Subcutaneous abdominal adipose tissue (tissue), 5 donors: ENCODE measurements at regions not wholly inside any gene's neighbourhood (a gene's known extent, or its start where the extent isn't known, plus 50 kb on each side); places are given as distances from the start of the nearest gene placed in this dataset.
"Not testable (repeated sequence)": the region's sequence is repeated elsewhere in the genome, so short reads cannot be mapped to it uniquely, and the experiment has no call there.

ENCODE experiments used
- H3K27ac ChIP-seq: one replicate; pipeline ENCODE4 v1.7.0; 2013; ENCODE audit warnings: low read depth, mild to moderate bottlenecking, inconsistent platforms, low read length, moderate library complexity
- H3K27me3 ChIP-seq, 5 donors: one replicate each; pipeline ENCODE4 v1.7.0; 2013; ENCODE audit warnings: low read length in 5 of 5, inconsistent platforms in 1 of 5; ENCODE audit not compliant: control insufficient read depth in 5 of 5, insufficient read depth in 4 of 5
- H3K36me3 ChIP-seq, 5 donors: one replicate each; pipeline ENCODE4 v1.7.0; 2013; ENCODE audit warnings: low read length in 5 of 5; ENCODE audit not compliant: control insufficient read depth in 5 of 5, insufficient read depth in 5 of 5
- H3K4me1 ChIP-seq, 5 donors: one replicate each; pipeline ENCODE4 v1.7.0; 2013; ENCODE audit warnings: low read length in 5 of 5, mild to moderate bottlenecking in 3 of 5, moderate library complexity in 1 of 5; ENCODE audit not compliant: control insufficient read depth in 5 of 5, insufficient read depth in 5 of 5
- H3K4me3 ChIP-seq, 5 donors: one replicate each; pipeline ENCODE4 v1.7.0; 2013; ENCODE audit warnings: low read length in 5 of 5, low read depth in 1 of 5
- H3K9ac ChIP-seq, 5 donors: one replicate each; pipeline ENCODE4 v1.7.0; 2013; ENCODE audit warnings: low read length in 5 of 5, mild to moderate bottlenecking in 4 of 5, moderate library complexity in 3 of 5
- H3K9me3 ChIP-seq, 5 donors: one replicate each; pipeline ENCODE4 v1.7.0; 2013; ENCODE audit warnings: low read length in 5 of 5; ENCODE audit not compliant: control insufficient read depth in 5 of 5
- donor health status: healthy.
- donor health status: healthy.
- donor health status: healthy.
- donor health status: healthy.
- donor health status: healthy.

- peaks cover 0 to 15% (median 6%) of the 10 kb centered on the region in 5 donors for H3K27me3 ChIP-seq
- not testable (repeated sequence) for H3K4me1 ChIP-seq, H3K27ac ChIP-seq, H3K36me3 ChIP-seq, H3K9ac ChIP-seq, H3K4me3 ChIP-seq
- peaks cover 0 to 12% (median 0%) of the 10 kb centered on the region in 5 donors for H3K9me3 ChIP-seq
These were observed 103.8 kb upstream of the LRPAP1 start for GRCh38 chr4:3636020-3636419.

DNA sequence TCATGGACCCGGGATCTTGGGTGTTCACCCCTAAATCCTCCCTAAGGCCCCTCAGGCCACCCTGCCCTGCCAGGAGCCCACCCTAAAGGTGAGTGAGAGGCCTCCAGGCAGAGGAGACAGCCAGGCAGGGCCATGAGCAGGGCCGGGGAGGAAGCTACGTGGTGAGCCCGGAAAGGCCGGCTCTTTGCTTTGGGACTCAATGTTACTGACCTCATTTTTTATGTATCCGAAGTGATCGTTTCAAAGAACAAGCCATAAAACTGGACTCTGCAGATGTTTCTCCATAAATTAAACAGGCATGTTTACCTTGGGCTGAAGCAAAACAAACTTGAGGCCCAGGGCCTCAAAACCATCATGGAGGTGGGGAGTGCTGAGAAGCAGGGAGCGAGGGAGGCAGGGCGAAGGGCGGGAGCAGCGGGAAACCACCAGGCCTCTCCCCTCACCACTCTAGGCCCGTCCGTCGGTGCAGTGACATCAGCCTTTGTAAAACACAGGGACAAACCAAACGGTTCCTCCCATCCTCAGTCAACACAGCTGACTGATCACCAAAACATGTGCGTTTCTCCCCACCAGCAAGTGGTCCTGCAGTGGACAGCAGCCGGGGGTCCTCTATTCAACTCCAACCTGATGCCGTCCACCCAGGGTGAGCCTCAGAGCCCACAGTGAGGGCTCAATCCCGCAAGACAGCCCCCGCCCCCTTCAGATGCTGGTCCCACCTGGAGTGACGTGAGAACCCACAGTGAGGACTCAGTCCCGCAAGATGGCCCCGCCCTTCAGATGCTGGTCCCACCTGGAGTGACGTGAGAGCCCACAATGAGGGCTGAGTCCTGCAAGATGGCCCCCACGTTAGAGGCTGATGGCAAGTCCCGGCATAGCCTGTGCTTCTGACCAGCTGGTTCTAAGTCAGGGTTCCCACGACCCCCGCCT lies 102.9 kb upstream of the LRPAP1 start:
- Histone ChIP-seq H3K27me3 (peaks cover 0 to 17% (median 9%) of the 10 kb centered on the region in 5 donors), H3K4me3 (no peak overlapping the region), H3K9ac (no peak overlapping the region), H3K9me3 (peaks cover 0 to 12% (median 0%) of the 10 kb centered on the region in 5 donors), H3K27ac (no peak overlapping the region), H3K4me1 (peaks cover 0 to 3% (median 0%) of the 10 kb centered on the region in 5 donors), H3K36me3 (no peaks in the 10 kb centered on the region)

- peaks cover 0 to 3% (median 0%) of the 10 kb centered on the region in 5 donors for H3K4me1 ChIP-seq
- no peaks in the 10 kb centered on the region for H3K36me3 ChIP-seq
- H3K27me3 ChIP-seq, result peaks cover 0 to 12% (median 10%) of the 10 kb centered on the region in 5 donors
- H3K9me3 ChIP-seq, result peaks cover 0 to 12% (median 2%) of the 10 kb centered on the region in 5 donors
- no peak overlapping the region for H3K27ac ChIP-seq
- no peak overlapping the region for H3K4me3 ChIP-seq
- H3K9ac ChIP-seq, result no peak overlapping the region
These were observed 102.1 kb upstream of the LRPAP1 start for GRCh38 chr4:3634281-3634857.

DNA sequence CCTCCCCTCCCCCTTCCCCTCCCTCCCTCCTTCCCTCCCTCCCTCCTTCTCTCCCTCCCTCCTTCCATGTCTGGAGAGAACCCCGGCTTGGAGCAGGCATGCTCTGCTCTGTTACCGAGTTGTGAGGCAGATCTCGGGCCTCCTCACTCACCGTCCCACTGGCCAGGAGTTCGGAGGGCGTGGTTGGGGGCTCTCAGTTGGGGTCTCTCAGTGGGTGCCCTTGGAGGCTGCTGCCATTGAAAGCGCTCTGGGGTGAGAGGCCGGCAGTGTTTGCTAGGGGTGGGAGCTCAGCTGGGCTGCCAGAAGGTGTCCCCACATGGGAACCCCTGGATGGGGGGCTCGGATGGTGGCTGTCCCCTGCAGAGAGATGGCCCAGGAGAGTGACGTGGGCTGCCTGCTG lies 101.1 kb upstream of the LRPAP1 start:
- H3K27me3 ChIP-seq, result peaks cover 0 to 12% (median 8%) of the 10 kb centered on the region in 5 donors
- H3K9ac ChIP-seq, H3K4me1 ChIP-seq, H3K36me3 ChIP-seq, H3K27ac ChIP-seq, H3K4me3 ChIP-seq: not testable (repeated sequence)
- peaks cover 0 to 17% (median 3%) of the 10 kb centered on the region in 5 donors for H3K9me3 ChIP-seq

DNA sequence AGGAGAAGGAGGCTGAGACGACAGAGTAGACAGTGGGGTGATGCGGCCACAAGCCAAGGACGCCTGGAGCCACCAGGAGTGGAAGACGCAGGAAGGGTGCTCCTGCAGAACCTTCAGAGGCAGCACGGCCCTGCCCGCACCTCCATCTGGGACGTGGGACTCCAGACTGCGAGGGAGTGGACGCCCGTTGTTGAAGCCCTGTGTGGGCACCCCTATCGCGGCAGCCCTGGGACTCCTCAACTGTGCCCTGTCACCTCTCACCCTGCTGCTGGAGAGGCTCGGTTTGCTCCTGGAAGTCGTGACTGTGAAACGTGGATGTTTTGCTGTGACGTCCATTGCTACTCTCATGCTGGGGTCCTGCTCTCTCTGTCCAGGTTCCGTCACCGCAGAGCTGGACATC lies 100.6 kb upstream of the LRPAP1 start:
- peaks cover 0 to 12% (median 11%) of the 10 kb centered on the region in 5 donors for H3K27me3 ChIP-seq
- peaks cover 0 to 17% (median 3%) of the 10 kb centered on the region in 5 donors for H3K9me3 ChIP-seq
- H3K9ac ChIP-seq, H3K36me3 ChIP-seq, H3K4me3 ChIP-seq, H3K27ac ChIP-seq, H3K4me1 ChIP-seq: not testable (repeated sequence)

GRCh38 chr4:3631544-3632266 lies 99.5 kb upstream of the LRPAP1 start:
- not testable (repeated sequence) for H3K36me3 ChIP-seq, H3K27ac ChIP-seq, H3K4me3 ChIP-seq, H3K9ac ChIP-seq, H3K4me1 ChIP-seq
- Histone ChIP-seq H3K9me3 (peaks cover 0 to 11% (median 0%) of the 10 kb centered on the region in 5 donors), H3K27me3 (peaks cover 0 to 18% (median 12%) of the 10 kb centered on the region in 5 donors)

DNA sequence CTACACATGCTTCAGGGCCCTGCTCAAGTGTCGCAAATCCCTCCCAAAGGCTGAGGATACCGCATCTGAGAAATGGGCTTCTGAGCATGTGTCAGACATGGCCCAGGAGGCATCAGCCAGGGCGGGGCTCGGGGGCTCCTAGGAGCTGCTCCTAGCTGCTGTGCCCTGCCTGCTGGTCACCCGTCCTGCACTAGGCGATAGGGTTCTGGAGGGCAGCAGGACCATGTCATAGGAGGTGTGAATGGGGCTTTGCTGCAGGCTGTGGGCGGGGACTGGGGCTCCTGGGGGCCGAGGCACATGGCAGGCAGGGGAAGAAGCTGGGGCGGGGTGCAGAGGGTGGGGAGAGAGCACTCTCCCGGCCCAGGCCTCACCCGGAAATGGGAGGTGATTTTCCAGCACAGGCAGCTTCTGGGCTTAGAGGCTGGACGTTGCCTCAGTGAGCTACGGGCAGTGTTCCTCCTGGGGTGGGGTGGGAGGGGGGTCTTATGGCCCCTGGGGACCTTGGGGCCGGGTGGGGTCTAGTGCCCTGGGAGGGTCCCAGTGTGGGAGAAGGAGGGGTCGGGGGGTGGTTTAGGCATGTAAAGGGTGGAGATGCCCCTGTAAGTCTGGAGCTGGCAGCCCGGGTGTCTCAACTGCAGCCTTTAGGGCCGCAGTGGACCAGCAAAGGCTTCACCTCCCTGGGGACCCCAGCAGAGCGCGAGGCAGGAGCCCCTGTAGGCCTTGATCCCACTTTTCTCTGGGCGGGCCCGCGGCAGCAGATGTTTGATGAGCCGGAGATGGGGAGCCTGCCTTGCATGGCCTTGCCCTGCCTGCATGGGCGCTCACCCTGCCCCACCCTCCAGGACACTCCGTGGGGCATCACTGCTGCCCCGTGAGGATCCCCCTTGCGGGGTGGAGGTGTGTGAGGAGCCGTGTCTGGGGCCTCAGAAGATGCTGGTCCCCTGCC lies 98.6 kb upstream of the LRPAP1 start:
- Histone ChIP-seq H3K27me3 (peaks cover 0 to 17% (median 12%) of the 10 kb centered on the region in 5 donors), H3K4me3 (no peak overlapping the region), H3K27ac (no peak overlapping the region), H3K9me3 (peaks cover 0 to 11% (median 0%) of the 10 kb centered on the region in 5 donors), H3K9ac (no peak overlapping the region), H3K36me3 (no peaks in the 10 kb centered on the region), H3K4me1 (no peaks in the 10 kb centered on the region)

- peaks cover 0 to 15% (median 12%) of the 10 kb centered on the region in 5 donors for H3K27me3 ChIP-seq
- H3K9ac ChIP-seq, result no peak overlapping the region
- H3K27ac ChIP-seq, result no peak overlapping the region
- H3K4me1 ChIP-seq, result no peaks in the 10 kb centered on the region
- no peaks in the 10 kb centered on the region for H3K36me3 ChIP-seq
- peaks cover 0 to 11% (median 0%) of the 10 kb centered on the region in 5 donors for H3K9me3 ChIP-seq
- H3K4me3 ChIP-seq, result no peak overlapping the region
These were observed 97.9 kb upstream of the LRPAP1 start for GRCh38 chr4:3630136-3630597.

DNA sequence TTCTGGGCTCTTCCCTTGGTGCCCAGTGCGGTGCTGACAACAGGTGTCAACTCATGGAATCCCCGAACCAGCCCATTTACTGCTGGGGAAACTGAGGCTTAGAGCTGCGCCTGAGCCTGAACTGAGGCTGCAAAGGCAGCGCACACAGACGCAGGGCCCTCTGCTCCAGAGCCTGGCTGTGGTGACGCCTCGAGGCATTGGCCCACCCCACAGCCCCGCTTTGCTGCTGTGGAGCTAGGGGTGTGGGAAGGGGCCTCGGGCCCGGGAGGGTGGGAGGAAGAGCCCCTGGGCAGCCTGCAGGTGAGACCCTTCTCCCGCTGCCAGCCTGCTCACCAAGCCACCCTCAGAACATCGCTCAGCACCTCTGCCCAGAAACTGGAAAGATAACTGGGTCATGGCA lies 97.4 kb upstream of the LRPAP1 start:
- Histone ChIP-seq H3K27me3 (peaks cover 0 to 16% (median 14%) of the 10 kb centered on the region in 5 donors), H3K36me3 (no peaks in the 10 kb centered on the region), H3K27ac (no peak overlapping the region), H3K4me3 (no peak overlapping the region), H3K9ac (no peak overlapping the region), H3K4me1 (no peaks in the 10 kb centered on the region), H3K9me3 (peaks cover 0 to 11% (median 0%) of the 10 kb centered on the region in 5 donors)
